Astrocyte of the cerebellum (primary cell): ENCODE measurements at regions not wholly inside any gene's neighbourhood (a gene's known extent, or its start where the extent isn't known, plus 50 kb on each side); places are given as distances from the start of the nearest gene placed in this dataset.

Source experiments
- DNase-seq: peaks from one replicate; pipeline ENCODE4 v3.0.0-alpha.2; 2011; ENCODE audit warnings: low read depth
- H3K4me3 ChIP-seq: 2 replicates; pipeline ENCODE4 v1.5.1; 2011; ENCODE audit warnings: mild to moderate bottlenecking, low read depth, low read length, moderate library complexity
- CTCF ChIP-seq: IDR thresholded peaks from 2 replicates; pipeline ENCODE4 v1.5.1; 2012; ENCODE audit warnings: low read length, low read depth, moderate library complexity, mild to moderate bottlenecking; ENCODE audit errors: missing control alignments
- in situ Hi-C: cut with HindIII; loops from 2 replicates; pipeline ENCODE4 v1.10.0; 2017; ENCODE audit warnings: low sequenced_read_pairs

DNA sequence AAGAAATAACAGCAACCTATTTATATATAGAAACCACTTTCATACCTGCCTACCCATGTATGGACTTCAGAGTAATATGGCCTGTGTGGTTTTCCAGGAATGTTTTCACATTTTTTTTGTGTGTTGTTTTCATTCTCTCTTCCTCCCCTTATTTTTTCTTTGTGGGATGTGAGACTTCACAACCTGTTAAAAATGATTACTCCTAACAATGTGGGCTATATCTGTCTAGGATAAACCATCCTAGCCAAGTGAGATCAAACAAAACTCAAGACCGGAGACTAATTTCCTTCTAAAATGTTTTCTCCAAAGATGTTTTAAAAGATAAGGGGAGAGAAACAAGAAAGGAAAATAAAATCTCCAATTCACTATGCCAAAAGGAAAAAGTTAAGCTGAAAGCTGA, 106.1 kb upstream of the DIPK2B start:
- in situ Hi-C loops, result no loop called here
- DNase-seq, result no peak
- no peak for TF ChIP-seq CTCF
- H3K4me3 ChIP-seq, result no peak overlapping the region

GRCh38 chrX:45300638-45301037, 100.0 kb upstream of the DIPK2B start:
- no peak for TF ChIP-seq CTCF
- no peak for DNase-seq
- in situ Hi-C loops, result no loop called here
- H3K4me3 ChIP-seq, result no peak overlapping the region

GRCh38 chrX:45295259-45295986, 94.7 kb upstream of the DIPK2B start:
- peak; percentile 34 for DNase-seq
- H3K4me3 ChIP-seq, result no peak overlapping the region
- in situ Hi-C loops, result no loop called here
- TF ChIP-seq CTCF, result no peak

DNA sequence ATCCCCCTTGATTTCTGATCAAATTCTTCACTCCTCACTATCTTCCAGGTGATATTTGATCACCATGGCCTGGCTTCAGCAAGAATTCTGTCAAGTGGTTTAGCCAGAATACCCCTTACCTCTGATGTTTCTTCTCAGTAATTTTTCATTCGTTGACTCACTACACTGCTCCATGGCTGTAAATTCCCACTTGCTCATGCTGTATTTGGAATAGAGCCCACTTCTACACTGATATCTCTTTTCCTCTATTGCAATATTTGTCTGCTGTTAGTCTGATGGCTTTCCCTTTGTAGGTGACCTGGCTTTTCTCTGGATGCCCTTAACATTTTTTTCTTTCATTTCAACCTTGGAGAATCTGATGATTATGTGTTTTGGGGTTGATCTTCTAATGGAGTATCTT, 73.9 kb upstream of the DIPK2B start:
- no peak for DNase-seq
- no peak overlapping the region for H3K4me3 ChIP-seq
- in situ Hi-C loops, result no loop called here
- no peak for TF ChIP-seq CTCF

DNA sequence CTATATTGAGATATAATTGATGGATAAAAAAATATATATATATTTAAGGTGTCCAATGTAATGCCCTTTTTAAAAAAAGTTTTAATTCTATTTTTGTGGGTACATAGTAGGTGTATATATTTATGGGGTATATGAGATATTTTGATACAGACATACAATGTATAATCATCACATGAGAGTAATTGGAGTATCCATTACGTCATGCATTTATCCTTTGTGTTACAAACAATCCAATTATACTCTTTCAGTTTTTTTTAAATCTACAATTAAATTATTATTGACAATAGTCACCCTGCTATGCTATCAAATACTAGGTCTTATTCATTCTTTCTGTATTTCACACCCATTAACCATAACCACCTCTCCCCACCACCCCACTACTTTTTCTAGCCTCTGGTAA, 66.3 kb upstream of the DIPK2B start:
- DNase-seq, result no peak
- TF ChIP-seq CTCF, result no peak
- H3K4me3 ChIP-seq, result no peak overlapping the region
- in situ Hi-C loops, result no loop called here

GRCh38 chrX:45266456-45266855, 65.8 kb upstream of the DIPK2B start:
- no peak overlapping the region for H3K4me3 ChIP-seq
- TF ChIP-seq CTCF, result no peak
- in situ Hi-C loops, result no loop called here
- DNase-seq, result no peak

GRCh38 chrX:45264865-45265264, 64.2 kb upstream of the DIPK2B start:
- no peak for TF ChIP-seq CTCF
- in situ Hi-C loops, result no loop called here
- no peak for DNase-seq
- H3K4me3 ChIP-seq, result no peak overlapping the region
